ENCODE measurements at regions not wholly inside any gene's neighbourhood (a gene's known extent, or its start where the extent isn't known, plus 50 kb on each side); places are given as distances from the start of the nearest gene placed in this dataset.

DNA sequence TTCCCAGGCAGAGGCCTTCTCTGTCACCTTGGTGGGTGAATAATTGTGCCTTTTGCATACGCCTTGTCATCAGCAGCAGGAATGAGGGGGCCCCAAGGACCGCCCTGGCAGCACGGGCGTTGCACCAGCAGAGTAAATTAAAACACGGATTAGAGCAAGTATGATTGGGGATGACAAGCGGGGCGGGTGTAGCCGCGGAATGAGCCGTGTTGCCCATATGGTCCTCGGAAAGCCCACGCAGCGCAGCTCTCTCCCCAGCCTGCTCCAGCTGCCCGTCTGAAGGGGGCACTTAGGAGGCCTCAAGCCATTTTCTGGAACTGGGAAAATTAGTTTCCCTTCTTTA, 299.4 kb upstream of the IRX3 start:
- H3K27ac ChIP-seq: no peak overlapping the region
- H2AFZ ChIP-seq (ENCODE audit: low read depth): no peak overlapping the region
- no peaks in the 10 kb centered on the region for H3K79me2 ChIP-seq (ENCODE audit: insufficient read depth, low read depth)
- H3K9ac ChIP-seq: no peak overlapping the region
- no peak overlapping the region for H3K4me2 ChIP-seq
- TF ChIP-seq, protein P1, sequence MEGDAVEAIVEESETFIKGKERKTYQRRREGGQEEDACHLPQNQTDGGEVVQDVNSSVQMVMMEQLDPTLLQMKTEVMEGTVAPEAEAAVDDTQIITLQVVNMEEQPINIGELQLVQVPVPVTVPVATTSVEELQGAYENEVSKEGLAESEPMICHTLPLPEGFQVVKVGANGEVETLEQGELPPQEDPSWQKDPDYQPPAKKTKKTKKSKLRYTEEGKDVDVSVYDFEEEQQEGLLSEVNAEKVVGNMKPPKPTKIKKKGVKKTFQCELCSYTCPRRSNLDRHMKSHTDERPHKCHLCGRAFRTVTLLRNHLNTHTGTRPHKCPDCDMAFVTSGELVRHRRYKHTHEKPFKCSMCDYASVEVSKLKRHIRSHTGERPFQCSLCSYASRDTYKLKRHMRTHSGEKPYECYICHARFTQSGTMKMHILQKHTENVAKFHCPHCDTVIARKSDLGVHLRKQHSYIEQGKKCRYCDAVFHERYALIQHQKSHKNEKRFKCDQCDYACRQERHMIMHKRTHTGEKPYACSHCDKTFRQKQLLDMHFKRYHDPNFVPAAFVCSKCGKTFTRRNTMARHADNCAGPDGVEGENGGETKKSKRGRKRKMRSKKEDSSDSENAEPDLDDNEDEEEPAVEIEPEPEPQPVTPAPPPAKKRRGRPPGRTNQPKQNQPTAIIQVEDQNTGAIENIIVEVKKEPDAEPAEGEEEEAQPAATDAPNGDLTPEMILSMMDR (conservative IDR thresholded peaks at IDR 0.05; ENCODE audit: low read depth, low read length): no peak
- H3K4me1 ChIP-seq (ENCODE audit: low read depth, poor library complexity, severe bottlenecking): no peaks in the 10 kb centered on the region
- no peaks in the 10 kb centered on the region for H4K20me1 ChIP-seq (ENCODE audit: insufficient read depth)
- H3K36me3 ChIP-seq (ENCODE audit: insufficient read depth): no peaks in the 10 kb centered on the region
- no peak overlapping the region for H3K4me3 ChIP-seq (IDR thresholded peaks at IDR 0.05; ENCODE audit: insufficient read depth, low read depth, low read length)
- H3K27me3 ChIP-seq (ENCODE audit: insufficient read depth, low read depth): no peaks in the 10 kb centered on the region

DNA sequence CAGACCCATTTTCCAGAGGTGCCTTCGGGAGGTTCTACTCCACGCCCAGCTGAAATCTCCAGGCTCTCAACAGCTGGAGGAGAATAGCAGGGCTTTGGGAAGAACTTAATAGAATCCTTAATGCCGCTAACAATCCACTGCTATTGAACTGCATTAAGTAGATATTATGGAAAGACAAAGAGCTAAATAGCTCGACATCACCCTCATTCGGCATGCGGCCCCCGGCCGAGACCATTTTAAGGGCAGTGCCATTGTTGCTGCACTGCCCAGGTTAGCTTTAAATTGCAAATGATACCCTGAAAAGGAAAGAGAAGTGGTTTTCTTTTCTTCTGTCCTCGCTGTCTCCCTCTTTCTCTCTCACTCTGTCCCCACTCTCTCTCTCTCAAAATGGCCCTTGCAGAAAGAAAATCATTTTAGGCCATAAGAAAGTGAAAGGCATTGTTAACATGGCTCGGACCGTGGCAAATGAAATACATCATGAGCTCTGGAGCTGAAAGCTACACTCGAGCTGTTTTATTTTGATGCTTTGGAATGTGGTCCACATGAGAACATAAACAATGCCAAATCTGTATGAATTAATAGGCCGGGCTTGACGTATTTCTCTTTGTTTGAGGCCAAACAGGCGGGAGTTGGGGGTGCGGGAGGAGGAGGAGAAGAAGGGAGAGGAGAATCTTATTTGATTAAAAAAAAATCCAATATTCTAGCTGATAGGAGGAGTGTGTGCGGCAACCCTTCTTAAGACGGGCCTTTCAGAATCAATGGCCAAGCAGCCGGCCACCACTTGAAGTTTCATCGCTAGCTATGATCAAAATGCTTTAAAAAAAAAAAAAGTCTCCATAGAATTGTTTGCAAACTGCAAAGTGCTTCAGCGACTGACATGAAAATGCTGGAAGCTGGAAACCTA, 298.8 kb upstream of the IRX3 start:
- Histone ChIP-seq H3K36me3 (ENCODE audit: insufficient read depth) (no peaks in the 10 kb centered on the region), H3K4me1 (ENCODE audit: low read depth, poor library complexity, severe bottlenecking) (no peaks in the 10 kb centered on the region), H3K9ac (no peak overlapping the region), H3K4me3 (IDR thresholded peaks at IDR 0.05; ENCODE audit: insufficient read depth, low read depth, low read length) (no peak overlapping the region), H3K79me2 (ENCODE audit: insufficient read depth, low read depth) (no peaks in the 10 kb centered on the region), H3K4me2 (no peak overlapping the region), H3K27ac (no peak overlapping the region), H2AFZ (ENCODE audit: low read depth) (no peak overlapping the region), H3K27me3 (ENCODE audit: insufficient read depth, low read depth) (no peaks in the 10 kb centered on the region), H4K20me1 (ENCODE audit: insufficient read depth) (no peaks in the 10 kb centered on the region)
- TF ChIP-seq, protein P1 (conservative IDR thresholded peaks at IDR 0.05; ENCODE audit: low read depth, low read length): no peak

DNA sequence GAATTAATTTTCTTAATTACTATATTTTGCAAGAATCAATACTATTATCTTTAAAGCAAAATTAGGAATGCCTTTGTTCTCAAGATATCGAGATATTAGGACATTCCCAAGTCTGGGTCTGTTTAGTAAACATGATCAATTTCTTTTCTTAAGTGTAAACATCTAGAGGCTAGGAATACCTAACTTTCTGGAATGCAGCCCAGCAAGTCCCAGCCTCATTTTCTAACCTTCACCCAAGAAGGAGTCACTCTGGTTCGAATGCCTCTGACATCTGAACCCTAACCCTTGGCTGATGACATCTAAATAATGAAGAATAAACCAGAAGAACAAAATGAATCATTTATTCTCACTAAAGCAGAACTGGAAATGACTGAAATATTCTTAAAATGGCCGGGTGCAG, 297.5 kb upstream of the IRX3 start:
- H3K4me3 ChIP-seq (IDR thresholded peaks at IDR 0.05; ENCODE audit: insufficient read depth, low read depth, low read length): no peak overlapping the region
- H3K4me2 ChIP-seq: no peak overlapping the region
- no peaks in the 10 kb centered on the region for H3K4me1 ChIP-seq (ENCODE audit: low read depth, poor library complexity, severe bottlenecking)
- H3K9ac ChIP-seq: no peak overlapping the region
- H3K27ac ChIP-seq: no peak overlapping the region
- H2AFZ ChIP-seq (ENCODE audit: low read depth): no peak overlapping the region
- no peaks in the 10 kb centered on the region for H4K20me1 ChIP-seq (ENCODE audit: insufficient read depth)
- TF ChIP-seq, protein P1 (conservative IDR thresholded peaks at IDR 0.05; ENCODE audit: low read depth, low read length): no peak
- no peaks in the 10 kb centered on the region for H3K36me3 ChIP-seq (ENCODE audit: insufficient read depth)
- H3K79me2 ChIP-seq (ENCODE audit: insufficient read depth, low read depth): no peaks in the 10 kb centered on the region
- H3K27me3 ChIP-seq (ENCODE audit: insufficient read depth, low read depth): no peaks in the 10 kb centered on the region

DNA sequence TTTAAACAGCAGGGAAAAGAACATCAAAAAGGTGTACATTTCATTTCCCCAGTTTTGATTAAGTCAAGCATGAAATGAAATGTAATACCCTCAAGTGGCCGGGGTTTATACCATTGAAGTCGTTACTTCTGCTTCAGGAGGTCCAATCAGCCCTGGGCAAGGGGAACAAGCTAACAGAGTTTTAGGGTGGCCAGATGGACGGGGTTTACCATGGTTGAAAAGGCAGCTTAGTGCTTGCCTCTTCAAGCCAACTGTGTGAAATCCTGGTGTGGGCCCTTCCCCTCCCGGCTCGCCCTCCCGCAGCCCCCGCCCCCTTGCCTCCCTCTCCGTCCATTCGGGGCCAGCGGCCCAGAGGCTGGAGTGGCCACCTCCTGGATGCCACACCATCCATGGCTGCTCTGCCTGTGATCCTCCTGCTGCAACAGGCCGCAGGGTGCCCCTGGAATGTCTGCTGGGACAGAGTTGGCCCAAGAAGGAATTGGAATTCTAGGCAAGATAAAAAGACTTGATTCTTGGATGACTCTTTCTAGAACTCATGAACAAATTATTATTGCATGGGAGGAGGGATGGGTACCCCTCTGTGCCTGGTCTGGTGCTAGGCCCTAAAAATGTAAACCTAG, 296.2 kb upstream of the IRX3 start:
- H3K36me3 ChIP-seq (ENCODE audit: insufficient read depth): no peaks in the 10 kb centered on the region
- no peaks in the 10 kb centered on the region for H3K79me2 ChIP-seq (ENCODE audit: insufficient read depth, low read depth)
- H3K4me1 ChIP-seq (ENCODE audit: low read depth, poor library complexity, severe bottlenecking): no peaks in the 10 kb centered on the region
- no peak overlapping the region for H2AFZ ChIP-seq (ENCODE audit: low read depth)
- H3K4me2 ChIP-seq: no peak overlapping the region
- no peak overlapping the region for H3K9ac ChIP-seq
- H3K4me3 ChIP-seq (IDR thresholded peaks at IDR 0.05; ENCODE audit: insufficient read depth, low read depth, low read length): no peak overlapping the region
- H4K20me1 ChIP-seq (ENCODE audit: insufficient read depth): no peaks in the 10 kb centered on the region
- H3K27ac ChIP-seq: no peak overlapping the region
- TF ChIP-seq, protein P1 (conservative IDR thresholded peaks at IDR 0.05; ENCODE audit: low read depth, low read length): no peak
- H3K27me3 ChIP-seq (ENCODE audit: insufficient read depth, low read depth): no peaks in the 10 kb centered on the region
